H9 (cell line): ENCODE measurements at regions not wholly inside any gene's neighbourhood (a gene's known extent, or its start where the extent isn't known, plus 50 kb on each side); places are given as distances from the start of the nearest gene placed in this dataset.

Experiments used
- DNase-seq: peaks from one replicate; pipeline ENCODE4 v3.0.0-alpha.2; 2017
- H2AFZ ChIP-seq: one replicate; pipeline ENCODE4 v1.6.1; 2013; ENCODE audit warnings: mild to moderate bottlenecking, low read length, control low read depth, moderate library complexity
- H2AK5ac ChIP-seq: 2 replicates; pipeline ENCODE4 v1.6.1; 2013; ENCODE audit warnings: low read length, control low read depth, mixed read lengths; ENCODE audit not compliant: insufficient read length
- H2BK120ac ChIP-seq: one replicate; pipeline ENCODE4 v1.6.1; 2013; ENCODE audit warnings: low read depth, mild to moderate bottlenecking, low read length, control low read depth, inconsistent platforms; ENCODE audit not compliant: poor library complexity, severe bottlenecking
- H2BK12ac ChIP-seq: 2 replicates; pipeline ENCODE4 v1.6.1; 2013; ENCODE audit warnings: low read length, control low read depth, mixed read lengths, low read depth; ENCODE audit not compliant: insufficient read length
- H2BK15ac ChIP-seq: 2 replicates; pipeline ENCODE4 v1.6.1; 2013; ENCODE audit warnings: low read depth, low read length, control low read depth
- H2BK20ac ChIP-seq: one replicate; pipeline ENCODE4 v1.6.1; 2013; ENCODE audit warnings: low read depth, mild to moderate bottlenecking, low read length, control low read depth, inconsistent platforms; ENCODE audit not compliant: poor library complexity, severe bottlenecking
- H2BK5ac ChIP-seq: 2 replicates; pipeline ENCODE4 v1.6.1; 2013; ENCODE audit warnings: low read length, control low read depth, mixed read lengths; ENCODE audit not compliant: insufficient read length
- H3K14ac ChIP-seq: 2 replicates; pipeline ENCODE4 v1.6.1; 2013; ENCODE audit warnings: low read length, control low read depth; ENCODE audit not compliant: insufficient read depth
- H3K18ac ChIP-seq: 2 replicates; pipeline ENCODE4 v1.6.1; 2013; ENCODE audit warnings: low read depth, mild to moderate bottlenecking, mixed read lengths, low read length, control low read depth; ENCODE audit not compliant: insufficient read length
- H3K23ac ChIP-seq: 2 replicates; pipeline ENCODE4 v1.6.1; 2013; ENCODE audit warnings: low read length, control low read depth, mixed read lengths, low read depth; ENCODE audit not compliant: insufficient read length
- H3K23me2 ChIP-seq: 2 replicates; pipeline ENCODE4 v1.6.1; 2013; ENCODE audit warnings: low read depth, mild to moderate bottlenecking, mixed read lengths, low read length, control low read depth; ENCODE audit not compliant: insufficient read length, poor library complexity, severe bottlenecking
- H3K27ac ChIP-seq: 2 replicates; pipeline ENCODE4 v1.5.1; 2013; ENCODE audit warnings: low read length, control low read depth, mixed read lengths, low read depth; ENCODE audit not compliant: insufficient read length
- H3K27me3 ChIP-seq: 2 replicates; pipeline ENCODE4 v1.6.1; 2013; ENCODE audit warnings: low read length, control low read depth, inconsistent platforms; ENCODE audit not compliant: insufficient read depth
- H3K4ac ChIP-seq: 2 replicates; pipeline ENCODE4 v1.6.1; 2013; ENCODE audit warnings: low read depth, mild to moderate bottlenecking, control low read depth, inconsistent platforms, low read length, moderate library complexity
- H3K4me1 ChIP-seq: 2 replicates; pipeline ENCODE4 v1.6.1; 2013; ENCODE audit warnings: low read length, control low read depth, inconsistent platforms; ENCODE audit not compliant: insufficient read depth
- H3K4me2 ChIP-seq: 2 replicates; pipeline ENCODE4 v1.6.1; 2013; ENCODE audit warnings: low read length, control low read depth, mixed read lengths; ENCODE audit not compliant: insufficient read length, insufficient read depth
- H3K56ac ChIP-seq: 2 replicates; pipeline ENCODE4 v1.6.1; 2013; ENCODE audit warnings: low read depth, mild to moderate bottlenecking, mixed read lengths, low read length, control low read depth; ENCODE audit not compliant: insufficient read length
- H3K79me1 ChIP-seq: 2 replicates; pipeline ENCODE4 v1.6.1; 2013; ENCODE audit warnings: low read depth, mild to moderate bottlenecking, moderate library complexity, low read length, control low read depth, inconsistent platforms; ENCODE audit not compliant: insufficient read depth, poor library complexity, severe bottlenecking
- H3K79me2 ChIP-seq: 2 replicates; pipeline ENCODE4 v1.6.1; 2013; ENCODE audit warnings: low read length, control low read depth, inconsistent platforms; ENCODE audit not compliant: insufficient read depth
- H3K9ac ChIP-seq: 2 replicates; pipeline ENCODE4 v1.6.1; 2013; ENCODE audit warnings: low read length, control low read depth, mixed read lengths; ENCODE audit not compliant: insufficient read length; ENCODE audit errors: extremely low read depth
- H3K9me3 ChIP-seq: one replicate; pipeline ENCODE4 v1.6.1; 2013; ENCODE audit warnings: low read depth, low read length, inconsistent platforms; ENCODE audit not compliant: control insufficient read depth
- H3T11ph ChIP-seq: one replicate; pipeline ENCODE4 v1.6.1; 2013; ENCODE audit warnings: mild to moderate bottlenecking, low read length, control low read depth, inconsistent platforms
- H4K20me1 ChIP-seq: one replicate; pipeline ENCODE4 v1.6.1; 2013; ENCODE audit not compliant: control insufficient read depth, insufficient read length, insufficient read depth
- H4K5ac ChIP-seq: 2 replicates; pipeline ENCODE4 v1.6.1; 2013; ENCODE audit warnings: low read depth, mild to moderate bottlenecking, mixed read lengths, low read length, control low read depth; ENCODE audit not compliant: insufficient read length
- H4K8ac ChIP-seq: replicated peaks from 2 replicates; pipeline ENCODE4 v1.6.1; 2013; ENCODE audit warnings: low read length, control low read depth, mixed read lengths, low read depth; ENCODE audit not compliant: insufficient read length
- H4K91ac ChIP-seq: 2 replicates; pipeline ENCODE4 v1.6.1; 2013; ENCODE audit warnings: low read depth, mild to moderate bottlenecking, moderate library complexity, mixed read lengths, low read length, control low read depth; ENCODE audit not compliant: insufficient read length
- H3K27ac Mint-ChIP-seq, 3 experiments: 2 replicates in 2 of 3; 3 replicates in 1 of 3; pipeline ENCODE4 v1.8.0; 2020 to 2021; ENCODE audit warnings: mixed read lengths in 3 of 3, mild to moderate bottlenecking in 1 of 3, moderate library complexity in 1 of 3
- H3K27me3 Mint-ChIP-seq: 2 replicates; pipeline ENCODE4 v1.8.0; 2021; ENCODE audit warnings: low read depth, mild to moderate bottlenecking, moderate library complexity, mixed read lengths
- H3K36me3 Mint-ChIP-seq, 3 experiments: 2 replicates in 2 of 3; 3 replicates in 1 of 3; pipeline ENCODE4 v1.8.0; 2020 to 2021; ENCODE audit warnings: low read depth in 3 of 3, mixed read lengths in 3 of 3; ENCODE audit not compliant: insufficient read depth in 1 of 3
- H3K4me1 Mint-ChIP-seq, 2 experiments: 2 replicates each; pipeline ENCODE4 v1.8.0; 2020; ENCODE audit warnings: mixed read lengths in 2 of 2
- H3K4me3 Mint-ChIP-seq, 2 experiments: 2 replicates in 1 of 2; 3 replicates in 1 of 2; pipeline ENCODE4 v1.8.0; 2020 to 2021; ENCODE audit warnings: mild to moderate bottlenecking in 2 of 2, mixed read lengths in 2 of 2, moderate library complexity in 1 of 2
- H3K9me3 Mint-ChIP-seq, 2 experiments: 2 replicates in 1 of 2; 3 replicates in 1 of 2; pipeline ENCODE4 v1.8.0; 2020; ENCODE audit warnings: mild to moderate bottlenecking in 2 of 2, mixed read lengths in 2 of 2, moderate library complexity in 1 of 2
- WGBS: extraction: QIAGEN DNeasy Blood & Tissue Kit; methylation state at CpG from one replicate; pipeline ENCODE4 v1.1.7; 2013; ENCODE audit warnings: missing lambda C conversion rate, low lambda C conversion rate, mixed read lengths; ENCODE audit not compliant: insufficient read length; ENCODE audit errors: extremely low coverage; 5-methylcytosine and 5-hydroxymethylcytosine counted together
- TF ChIP-seq, protein P1 (sequence below): fragments of 200-600 bp; sonication (generic); conservative IDR thresholded peaks from 3 replicates; pipeline ENCODE4 v1.8.0; 2021; ENCODE audit warnings: antibody characterized with exemption, mild to moderate bottlenecking

- no peak overlapping the region for H4K8ac ChIP-seq
Measured at GRCh38 chr4:160611181-160611580, 1508.3 kb downstream of the RAPGEF2 start.

More at GRCh38 chr4:160611181-160611580, 1508.3 kb downstream of the RAPGEF2 start:
- no peak overlapping the region for H4K5ac ChIP-seq
- H4K91ac ChIP-seq: no peak overlapping the region
- Mint-ChIP-seq H3K9me3 (no peaks in the 10 kb centered on the region; a peak in 1 of 5 replicates), H3K4me3 (no peak overlapping the region), H3K27ac (no peak overlapping the region), H3K4me1 (no peaks in the 10 kb centered on the region), H3K27me3 (no peaks in the 10 kb centered on the region), H3K36me3 (no peaks in the 10 kb centered on the region)
- H2BK20ac ChIP-seq: no peak overlapping the region
- H2AK5ac ChIP-seq: no peak overlapping the region
- no peaks in the 10 kb centered on the region for H3K9me3 ChIP-seq
- TF ChIP-seq, protein P1, sequence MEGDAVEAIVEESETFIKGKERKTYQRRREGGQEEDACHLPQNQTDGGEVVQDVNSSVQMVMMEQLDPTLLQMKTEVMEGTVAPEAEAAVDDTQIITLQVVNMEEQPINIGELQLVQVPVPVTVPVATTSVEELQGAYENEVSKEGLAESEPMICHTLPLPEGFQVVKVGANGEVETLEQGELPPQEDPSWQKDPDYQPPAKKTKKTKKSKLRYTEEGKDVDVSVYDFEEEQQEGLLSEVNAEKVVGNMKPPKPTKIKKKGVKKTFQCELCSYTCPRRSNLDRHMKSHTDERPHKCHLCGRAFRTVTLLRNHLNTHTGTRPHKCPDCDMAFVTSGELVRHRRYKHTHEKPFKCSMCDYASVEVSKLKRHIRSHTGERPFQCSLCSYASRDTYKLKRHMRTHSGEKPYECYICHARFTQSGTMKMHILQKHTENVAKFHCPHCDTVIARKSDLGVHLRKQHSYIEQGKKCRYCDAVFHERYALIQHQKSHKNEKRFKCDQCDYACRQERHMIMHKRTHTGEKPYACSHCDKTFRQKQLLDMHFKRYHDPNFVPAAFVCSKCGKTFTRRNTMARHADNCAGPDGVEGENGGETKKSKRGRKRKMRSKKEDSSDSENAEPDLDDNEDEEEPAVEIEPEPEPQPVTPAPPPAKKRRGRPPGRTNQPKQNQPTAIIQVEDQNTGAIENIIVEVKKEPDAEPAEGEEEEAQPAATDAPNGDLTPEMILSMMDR: no peak
- H3K56ac ChIP-seq: no peak overlapping the region
- H3T11ph ChIP-seq: no peak overlapping the region
- no peaks in the 10 kb centered on the region for H3K79me2 ChIP-seq
- H2BK15ac ChIP-seq: no peak overlapping the region
- H3K79me1 ChIP-seq: no peaks in the 10 kb centered on the region
- no peak for DNase-seq
- H3K18ac ChIP-seq: no peak overlapping the region
- H3K23ac ChIP-seq: no peak overlapping the region
- H3K4me1 ChIP-seq: no peaks in the 10 kb centered on the region
- H3K9ac ChIP-seq: no peak overlapping the region
- H2AFZ ChIP-seq: no peak overlapping the region
- H2BK12ac ChIP-seq: no peak overlapping the region
- no peak overlapping the region for H2BK120ac ChIP-seq
- no peaks in the 10 kb centered on the region for H3K27me3 ChIP-seq
- H2BK5ac ChIP-seq: no peak overlapping the region
- no peaks in the 10 kb centered on the region for H3K23me2 ChIP-seq
- no peak overlapping the region for H3K27ac ChIP-seq
- H4K20me1 ChIP-seq: no peaks in the 10 kb centered on the region
- no peak overlapping the region for H3K14ac ChIP-seq
- no peak overlapping the region for H3K4me2 ChIP-seq
- no peak overlapping the region for H3K4ac ChIP-seq
- no CpG with 5 or more reads among the region's 3 CpGs for WGBS
